H1 (cell line): ENCODE measurements at regions not wholly inside any gene's neighbourhood (a gene's known extent, or its start where the extent isn't known, plus 50 kb on each side); places are given as distances from the start of the nearest gene placed in this dataset.

Source experiments
- BACH1 ChIP-seq: IDR thresholded peaks from 2 replicates; pipeline ENCODE4 v1.6.1; 2012; ENCODE audit warnings: low read length, improper control_type of control experiment
- RBBP5 ChIP-seq: IDR thresholded peaks from 2 replicates; pipeline ENCODE4 v1.7.1; 2012; ENCODE audit warnings: low read depth, mild to moderate bottlenecking, inconsistent platforms, low read length, moderate library complexity, borderline replicate concordance
- TEAD4 ChIP-seq: IDR thresholded peaks from 2 replicates; pipeline ENCODE4 v1.6.1; 2012; ENCODE audit warnings: low read depth, low read length, inconsistent platforms, mixed read lengths
- TF ChIP-seq, protein P1 (sequence below), 3 experiments: IDR thresholded peaks; 1 replicate in 2 of 3; 2 replicates in 1 of 3; pipeline versions ENCODE4 v1.5.1 to v1.6.1; 2011; ENCODE audit warnings: low read length in 3 of 3, mild to moderate bottlenecking in 3 of 3, inconsistent platforms in 2 of 3, low read depth in 1 of 3, moderate library complexity in 1 of 3; ENCODE audit not compliant: insufficient read depth in 1 of 3; ENCODE audit errors: control extremely low read depth in 1 of 3

DNA sequence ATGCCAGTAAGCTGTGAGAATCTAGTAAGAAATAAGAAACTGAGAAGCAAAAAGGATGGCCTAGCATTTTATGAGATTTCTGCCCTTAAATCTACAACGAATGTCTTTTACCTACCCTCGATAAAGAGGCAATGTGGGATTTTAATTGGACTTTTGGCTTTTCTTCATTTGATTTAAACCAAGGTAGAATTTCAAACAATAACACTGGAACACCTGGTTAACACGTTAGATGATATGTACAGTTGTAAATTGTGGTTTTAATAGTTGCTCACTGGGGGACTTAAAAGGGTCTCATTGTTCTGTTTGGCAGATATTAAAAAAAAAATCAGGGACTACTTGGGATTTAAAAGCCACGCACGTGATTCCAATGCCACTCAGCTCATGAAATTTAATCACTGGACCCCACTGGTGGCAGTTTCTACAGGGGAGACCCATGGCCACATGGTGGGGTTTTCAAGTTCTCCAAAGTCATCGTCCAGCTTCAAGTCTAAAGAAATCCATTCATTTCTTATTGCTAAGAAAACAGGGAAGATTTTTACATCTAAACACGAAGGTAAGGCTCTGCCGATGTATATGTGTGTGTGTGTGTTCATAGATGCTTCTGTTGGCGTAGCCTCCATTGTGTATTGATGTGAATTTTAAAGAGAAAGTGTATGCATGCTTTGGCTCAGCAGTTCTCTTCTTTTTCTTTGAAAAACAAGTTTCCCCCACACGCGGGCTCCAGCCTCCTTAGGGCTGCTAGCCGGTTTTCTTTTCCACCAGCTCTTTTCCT is 588.6 kb upstream of the MKI67 start:
- TF ChIP-seq, protein P1, sequence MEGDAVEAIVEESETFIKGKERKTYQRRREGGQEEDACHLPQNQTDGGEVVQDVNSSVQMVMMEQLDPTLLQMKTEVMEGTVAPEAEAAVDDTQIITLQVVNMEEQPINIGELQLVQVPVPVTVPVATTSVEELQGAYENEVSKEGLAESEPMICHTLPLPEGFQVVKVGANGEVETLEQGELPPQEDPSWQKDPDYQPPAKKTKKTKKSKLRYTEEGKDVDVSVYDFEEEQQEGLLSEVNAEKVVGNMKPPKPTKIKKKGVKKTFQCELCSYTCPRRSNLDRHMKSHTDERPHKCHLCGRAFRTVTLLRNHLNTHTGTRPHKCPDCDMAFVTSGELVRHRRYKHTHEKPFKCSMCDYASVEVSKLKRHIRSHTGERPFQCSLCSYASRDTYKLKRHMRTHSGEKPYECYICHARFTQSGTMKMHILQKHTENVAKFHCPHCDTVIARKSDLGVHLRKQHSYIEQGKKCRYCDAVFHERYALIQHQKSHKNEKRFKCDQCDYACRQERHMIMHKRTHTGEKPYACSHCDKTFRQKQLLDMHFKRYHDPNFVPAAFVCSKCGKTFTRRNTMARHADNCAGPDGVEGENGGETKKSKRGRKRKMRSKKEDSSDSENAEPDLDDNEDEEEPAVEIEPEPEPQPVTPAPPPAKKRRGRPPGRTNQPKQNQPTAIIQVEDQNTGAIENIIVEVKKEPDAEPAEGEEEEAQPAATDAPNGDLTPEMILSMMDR (IDR thresholded peaks at IDR 0.05; ENCODE audit: control extremely low read depth in 1 of 3, insufficient read depth in 1 of 3, low read depth in 1 of 3, low read length in 3 of 3), result no peak
- TF ChIP-seq RBBP5, result no peak
- TF ChIP-seq TEAD4, result no peak
- no peak for TF ChIP-seq BACH1
